NCI-H1436 (cell line): ENCODE measurements at regions not wholly inside any gene's neighbourhood (a gene's known extent, or its start where the extent isn't known, plus 50 kb on each side); places are given as distances from the start of the nearest gene placed in this dataset.
"Not testable (repeated sequence)": the region's sequence is repeated elsewhere in the genome, so short reads cannot be mapped to it uniquely, and the experiment has no call there.

ENCODE experiments used
- DNase-seq: peaks from one replicate; lab custom pipeline; 2025; lab: John Stamatoyannopoulos, UW

GRCh38 chrX:136975684-136976470 is 57.9 kb downstream of the GPR101 start:
- no peak for DNase-seq

DNA sequence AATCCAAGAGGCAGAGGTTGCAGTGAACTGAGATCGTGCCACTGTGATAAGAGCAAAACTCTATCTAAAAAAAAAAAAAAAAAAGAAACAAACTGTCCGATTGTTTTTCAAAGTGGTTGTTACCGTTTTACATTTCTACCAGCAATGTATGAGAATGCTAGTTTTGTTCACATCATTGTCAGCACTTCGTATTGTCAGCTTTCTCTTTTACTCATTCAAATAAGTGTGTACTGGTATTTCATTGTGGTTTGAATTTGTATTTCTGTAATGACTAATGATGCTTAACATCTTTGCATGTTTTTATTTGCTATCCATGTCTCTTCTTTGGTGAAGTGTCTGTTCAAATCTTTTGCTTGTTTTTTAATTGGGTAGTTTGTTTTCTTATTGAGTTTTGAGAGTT is 65.8 kb downstream of the GPR101 start:
- no peak for DNase-seq

DNA sequence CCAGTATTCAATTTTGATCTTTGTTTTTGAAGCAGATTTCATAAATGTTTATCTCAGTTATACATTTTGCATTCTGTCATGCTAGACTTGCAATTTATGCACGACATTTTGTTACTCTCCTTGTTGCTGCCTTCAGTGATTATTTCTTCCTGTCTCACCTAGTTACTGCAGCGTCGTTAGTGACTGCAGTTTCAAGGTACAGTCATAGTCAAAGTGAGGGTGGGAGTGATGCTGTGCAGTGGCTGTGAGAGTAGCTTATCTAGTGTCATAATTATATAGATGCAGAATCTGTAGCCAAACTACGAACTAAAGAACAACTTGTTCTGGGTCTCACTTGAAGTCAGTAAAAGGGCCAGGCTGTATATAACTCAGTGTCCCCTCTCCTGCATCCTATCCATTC is 69.8 kb downstream of the GPR101 start:
- no peak for DNase-seq

DNA sequence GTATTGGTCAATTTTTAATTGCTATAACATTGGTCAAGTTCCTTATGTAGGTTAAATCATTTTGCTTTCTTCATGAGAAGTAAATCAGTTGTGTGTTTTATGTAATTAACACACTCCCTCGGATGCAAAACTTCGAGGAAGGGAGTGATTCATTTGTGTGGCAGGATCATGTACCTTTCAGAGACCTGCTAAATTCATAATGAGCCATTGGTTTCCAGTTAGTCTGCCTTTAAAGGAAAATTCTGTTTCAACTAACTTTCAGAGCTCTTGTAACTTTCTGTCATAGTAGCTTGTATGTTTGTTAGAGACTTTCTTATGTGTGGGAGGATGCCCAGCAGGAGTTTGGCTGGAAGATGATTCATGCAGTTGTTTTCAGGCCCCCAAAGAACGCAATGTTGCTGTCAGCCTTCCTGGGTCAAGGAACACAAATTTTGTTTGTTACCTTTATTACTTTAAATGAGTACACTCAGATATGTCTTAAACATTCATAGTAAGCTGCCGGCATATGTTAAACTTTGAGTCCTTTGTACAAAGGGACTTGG is 72.1 kb downstream of the GPR101 start:
- DNase-seq: no peak

DNA sequence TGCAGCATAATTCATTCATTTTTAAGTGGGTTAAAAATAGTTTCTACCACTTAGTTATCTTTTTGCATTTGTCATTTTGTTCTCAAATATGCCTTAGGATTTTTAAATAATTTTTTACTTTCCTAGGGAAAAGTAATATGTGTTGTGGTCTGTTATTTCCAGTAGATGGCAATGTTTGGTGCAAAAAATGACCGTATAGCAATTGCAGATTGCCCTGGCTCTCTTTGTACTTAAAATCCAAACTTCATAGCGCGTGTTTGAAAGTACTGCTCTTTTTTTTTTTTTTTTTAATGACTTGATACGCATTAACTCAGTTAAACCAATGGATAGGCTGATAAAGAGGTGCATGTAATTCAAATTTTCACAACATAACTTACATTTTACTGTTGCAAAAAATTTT is 74.4 kb upstream of the RBMX start:
- peak; percentile 0 for DNase-seq

DNA sequence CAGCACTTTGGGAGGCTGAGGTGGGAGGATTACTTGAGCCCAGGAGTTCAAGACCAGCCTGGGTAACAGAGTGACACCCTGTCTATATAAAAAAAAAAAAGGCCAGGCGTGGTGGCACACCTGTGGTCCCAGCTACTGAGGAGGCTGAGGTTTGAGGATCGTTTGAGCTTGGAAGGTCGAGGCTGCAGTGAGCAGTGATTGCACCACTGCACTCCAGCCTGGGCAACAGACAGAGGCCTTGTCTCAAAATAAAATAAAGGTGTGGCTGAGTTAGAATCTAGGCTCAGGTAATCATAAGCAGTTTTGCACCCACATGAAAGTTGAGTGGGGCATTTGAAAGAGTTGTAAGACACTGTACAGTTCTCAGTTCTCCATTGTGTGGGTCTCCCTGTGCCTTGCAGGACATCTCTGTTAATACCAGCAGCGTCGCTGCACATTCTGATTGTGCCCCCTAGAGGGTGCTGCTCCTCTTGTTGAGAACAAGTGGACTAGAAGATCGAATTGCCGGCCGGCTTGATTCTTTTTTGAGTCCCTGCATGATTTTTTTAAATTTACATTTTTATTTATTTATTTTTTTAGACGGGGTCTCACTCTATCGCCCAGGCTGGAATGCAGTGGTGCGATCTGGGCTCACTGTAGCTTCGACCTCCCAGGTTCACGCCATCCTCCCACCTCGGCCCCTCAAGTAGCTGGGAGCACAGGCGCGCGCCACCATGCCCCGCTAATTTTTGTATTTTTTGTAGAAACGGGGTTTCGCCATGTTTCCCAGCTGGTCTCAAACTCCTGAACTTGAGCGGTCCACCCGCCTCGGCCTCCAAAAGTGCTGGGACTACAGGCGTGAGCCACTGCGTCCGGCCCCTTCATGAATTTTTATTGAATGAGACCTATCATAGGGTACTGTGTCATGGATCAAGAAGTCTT is 73.6 kb upstream of the RBMX start:
- DNase-seq: peak; percentile 71

GRCh38 chrX:136950211-136950610 is 69.7 kb upstream of the RBMX start:
- no peak for DNase-seq

- no peak for DNase-seq
Observed at GRCh38 chrX:136941396-136942337, 61.1 kb upstream of the RBMX start.

GRCh38 chrX:136936183-136936549 is 55.6 kb upstream of the RBMX start:
- no peak for DNase-seq

DNA sequence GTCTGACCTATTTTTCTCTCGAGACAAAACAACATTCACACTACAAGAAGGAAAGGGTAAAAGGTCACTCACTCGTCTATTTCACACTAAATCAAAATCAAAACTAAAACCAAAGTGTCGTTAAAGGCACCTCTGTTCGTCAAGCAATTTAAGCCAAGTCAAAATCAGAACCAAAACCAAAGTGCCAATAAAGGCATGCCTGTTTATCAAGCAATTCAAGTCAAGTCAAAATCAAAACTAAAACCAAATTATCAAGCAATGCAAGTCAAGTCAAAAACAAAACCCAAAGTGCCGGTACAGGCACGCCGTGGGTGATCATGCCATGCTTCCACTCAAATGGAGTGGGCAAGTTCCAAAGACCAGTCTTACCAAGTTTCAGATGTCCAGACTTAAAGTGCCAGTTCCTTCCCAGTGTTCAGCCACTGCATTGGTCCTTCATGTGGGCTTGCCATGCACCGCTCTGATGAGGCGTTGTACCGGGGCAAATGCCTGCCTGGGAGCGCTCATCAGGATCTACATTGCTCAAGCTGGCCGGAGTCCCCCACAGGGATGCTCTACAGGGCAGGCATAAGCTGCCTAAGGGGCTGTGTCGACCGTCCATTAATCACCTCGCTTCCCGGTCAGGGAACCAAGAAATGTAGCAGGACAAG is 55.1 kb upstream of the RBMX start:
- not testable (repeated sequence) for DNase-seq

DNA sequence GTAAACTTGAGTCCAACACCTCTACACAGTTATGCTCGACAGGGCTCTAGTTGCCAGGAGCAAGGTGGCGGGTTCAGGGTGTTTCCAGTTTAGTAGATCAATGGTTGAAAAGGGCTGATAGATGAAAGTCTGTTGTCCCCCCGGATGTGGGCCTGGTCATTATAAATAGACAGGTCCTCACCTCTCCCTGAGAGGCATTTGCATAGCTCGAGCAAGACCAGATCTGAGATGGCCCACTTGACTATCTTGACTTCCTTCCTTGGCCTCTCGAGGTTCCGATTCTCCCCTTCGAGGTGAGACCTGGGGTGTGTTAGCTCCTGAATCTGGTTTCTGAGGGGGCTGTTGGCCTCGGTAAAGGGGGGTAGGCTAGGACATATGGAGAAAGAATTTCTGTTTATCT is 54.1 kb upstream of the RBMX start:
- DNase-seq: not testable (repeated sequence)

- no peak for DNase-seq
Observed at GRCh38 chrX:136933611-136934145, 53.2 kb upstream of the RBMX start.

- no peak for DNase-seq
Observed at GRCh38 chrX:136931661-136932060, 51.1 kb upstream of the RBMX start.
